ENCODE measurements at regions not wholly inside any gene's neighbourhood (a gene's known extent, or its start where the extent isn't known, plus 50 kb on each side); places are given as distances from the start of the nearest gene placed in this dataset.
"Not testable (repeated sequence)": the region's sequence is repeated elsewhere in the genome, so short reads cannot be mapped to it uniquely, and the experiment has no call there.

GRCh38 chr2:59333007-59333406 is 1091.9 kb upstream of the FANCL start:
- Histone ChIP-seq H3K27me3 (ENCODE audit: insufficient read depth, insufficient read length) (no peaks in the 10 kb centered on the region), H3K9ac (ENCODE audit: insufficient read length, low read depth) (no peak overlapping the region), H3K9me3 (ENCODE audit: insufficient read depth, low read length) (no peaks in the 10 kb centered on the region), H3K36me3 (ENCODE audit: insufficient read depth, insufficient read length, low read length) (no peaks in the 10 kb centered on the region), H3K4me1 (ENCODE audit: insufficient read depth, insufficient read length) (no peaks in the 10 kb centered on the region), H3K4me3 (ENCODE audit: insufficient read length, low read depth) (no peak overlapping the region)
- TF ChIP-seq SUZ12 (IDR thresholded peaks at IDR 0.05; ENCODE audit: extremely low read depth, insufficient read depth, insufficient read length): no peak
- TF ChIP-seq ZNF274 (IDR thresholded peaks at IDR 0.05; ENCODE audit: low read depth, low read length): no peak
- TF ChIP-seq YY1 (IDR thresholded peaks at IDR 0.05; ENCODE audit: insufficient read depth, insufficient read length): no peak
- DNase-seq (ENCODE audit: low read depth, low spot score): no peak

- H3K4me1 ChIP-seq (ENCODE audit: insufficient read depth, insufficient read length); H3K27me3 ChIP-seq (ENCODE audit: insufficient read depth, insufficient read length); H3K9me3 ChIP-seq (ENCODE audit: insufficient read depth, low read length); H3K4me3 ChIP-seq (ENCODE audit: insufficient read length, low read depth); H3K36me3 ChIP-seq (ENCODE audit: insufficient read depth, insufficient read length, low read length); DNase-seq (ENCODE audit: low read depth, low spot score); H3K9ac ChIP-seq (ENCODE audit: insufficient read length, low read depth): not testable (repeated sequence)
Measured at GRCh38 chr2:59326581-59327365, 1085.6 kb upstream of the FANCL start.

GRCh38 chr2:59322870-59323269 is 1081.7 kb upstream of the FANCL start:
- Histone ChIP-seq H3K9ac (ENCODE audit: insufficient read length, low read depth) (no peak overlapping the region), H3K27me3 (ENCODE audit: insufficient read depth, insufficient read length) (no peaks in the 10 kb centered on the region), H3K4me3 (ENCODE audit: insufficient read length, low read depth) (no peak overlapping the region), H3K9me3 (ENCODE audit: insufficient read depth, low read length) (peaks cover 7% of the 10 kb centered on the region; the same call in 1 of the 2 replicates), H3K4me1 (ENCODE audit: insufficient read depth, insufficient read length) (no peaks in the 10 kb centered on the region), H3K36me3 (ENCODE audit: insufficient read depth, insufficient read length, low read length) (no peaks in the 10 kb centered on the region)
- no peak for DNase-seq (ENCODE audit: low read depth, low spot score)
- TF ChIP-seq YY1 (IDR thresholded peaks at IDR 0.05; ENCODE audit: insufficient read depth, insufficient read length): no peak
- no peak for TF ChIP-seq SUZ12 (IDR thresholded peaks at IDR 0.05; ENCODE audit: extremely low read depth, insufficient read depth, insufficient read length)
- no peak for TF ChIP-seq ZNF274 (IDR thresholded peaks at IDR 0.05; ENCODE audit: low read depth, low read length)

- no peak overlapping the region for H3K9ac ChIP-seq (ENCODE audit: insufficient read length, low read depth)
Measured at GRCh38 chr2:59322005-59322404, 1080.9 kb upstream of the FANCL start.

GRCh38 chr2:59314031-59314766 is 1073.1 kb upstream of the FANCL start:
- Histone ChIP-seq H3K9me3 (ENCODE audit: insufficient read depth, low read length) (no peaks in the 10 kb centered on the region), H3K9ac (ENCODE audit: insufficient read length, low read depth) (no peak overlapping the region), H3K4me1 (ENCODE audit: insufficient read depth, insufficient read length) (no peaks in the 10 kb centered on the region), H3K27me3 (ENCODE audit: insufficient read depth, insufficient read length) (no peaks in the 10 kb centered on the region), H3K36me3 (ENCODE audit: insufficient read depth, insufficient read length, low read length) (no peaks in the 10 kb centered on the region), H3K4me3 (ENCODE audit: insufficient read length, low read depth) (no peak overlapping the region)
- no peak for TF ChIP-seq YY1 (IDR thresholded peaks at IDR 0.05; ENCODE audit: insufficient read depth, insufficient read length)
- TF ChIP-seq ZNF274 (IDR thresholded peaks at IDR 0.05; ENCODE audit: low read depth, low read length): no peak
- TF ChIP-seq SUZ12 (IDR thresholded peaks at IDR 0.05; ENCODE audit: extremely low read depth, insufficient read depth, insufficient read length): no peak
- DNase-seq (ENCODE audit: low read depth, low spot score): no peak

More at GRCh38 chr2:59322005-59322404, 1080.9 kb upstream of the FANCL start:
- Histone ChIP-seq H3K4me3 (ENCODE audit: insufficient read length, low read depth) (no peak overlapping the region), H3K9me3 (ENCODE audit: insufficient read depth, low read length) (peaks cover 7% of the 10 kb centered on the region; the same call in 1 of the 2 replicates), H3K4me1 (ENCODE audit: insufficient read depth, insufficient read length) (no peaks in the 10 kb centered on the region), H3K27me3 (ENCODE audit: insufficient read depth, insufficient read length) (no peaks in the 10 kb centered on the region), H3K36me3 (ENCODE audit: insufficient read depth, insufficient read length, low read length) (no peaks in the 10 kb centered on the region)
- TF ChIP-seq ZNF274 (IDR thresholded peaks at IDR 0.05; ENCODE audit: low read depth, low read length) (no peak), SUZ12 (IDR thresholded peaks at IDR 0.05; ENCODE audit: extremely low read depth, insufficient read depth, insufficient read length) (no peak), YY1 (IDR thresholded peaks at IDR 0.05; ENCODE audit: insufficient read depth, insufficient read length) (no peak)
- DNase-seq (ENCODE audit: low read depth, low spot score): no peak

- Histone ChIP-seq H3K9ac (ENCODE audit: insufficient read length, low read depth) (no peak overlapping the region), H3K4me1 (ENCODE audit: insufficient read depth, insufficient read length) (no peaks in the 10 kb centered on the region), H3K9me3 (ENCODE audit: insufficient read depth, low read length) (no peaks in the 10 kb centered on the region), H3K4me3 (ENCODE audit: insufficient read length, low read depth) (no peak overlapping the region), H3K27me3 (ENCODE audit: insufficient read depth, insufficient read length) (no peaks in the 10 kb centered on the region), H3K36me3 (ENCODE audit: insufficient read depth, insufficient read length, low read length) (no peaks in the 10 kb centered on the region)
- TF ChIP-seq SUZ12 (IDR thresholded peaks at IDR 0.05; ENCODE audit: extremely low read depth, insufficient read depth, insufficient read length): no peak
- TF ChIP-seq ZNF274 (IDR thresholded peaks at IDR 0.05; ENCODE audit: low read depth, low read length): no peak
- DNase-seq (ENCODE audit: low read depth, low spot score): no peak
Measured at GRCh38 chr2:59312967-59313940, 1072.1 kb upstream of the FANCL start.
